GM12864 (cell line): ENCODE measurements at regions not wholly inside any gene's neighbourhood (a gene's known extent, or its start where the extent isn't known, plus 50 kb on each side); places are given as distances from the start of the nearest gene placed in this dataset.

Source experiments
- DNase-seq: peaks from one replicate; pipeline ENCODE4 v3.0.0-alpha.2; 2011; ENCODE audit warnings: low read depth
- H3K4me3 ChIP-seq: 2 replicates; pipeline ENCODE4 v1.5.1; 2011; ENCODE audit warnings: mild to moderate bottlenecking, low read depth, low read length, control low read depth
- TF ChIP-seq, protein P1 (sequence below): IDR thresholded peaks from 2 replicates; pipeline ENCODE4 v1.5.1; 2011; ENCODE audit warnings: low read depth, mild to moderate bottlenecking, moderate library complexity, low read length, control low read depth, inconsistent platforms; ENCODE audit errors: missing control alignments

DNA sequence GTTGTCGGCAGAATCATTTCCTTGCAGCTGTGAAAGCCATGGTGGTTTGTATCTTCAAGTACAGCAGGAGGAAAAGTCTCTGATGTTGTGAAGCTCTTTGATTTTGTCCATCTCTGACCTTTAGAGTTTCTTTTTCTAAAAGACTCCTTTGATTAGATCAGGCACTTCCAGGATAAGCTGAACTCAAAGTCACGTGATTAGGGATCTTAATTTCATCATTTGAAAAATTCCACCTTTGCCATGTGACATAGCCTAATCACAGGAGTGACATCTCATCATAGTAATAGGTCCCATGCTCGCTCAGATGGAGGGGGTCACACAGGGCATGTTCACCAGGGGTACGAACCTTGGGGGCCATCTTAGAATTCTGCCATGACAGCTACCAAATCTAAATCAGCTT, 441.5 kb upstream of the CDH4 start:
- no peak for DNase-seq
- TF ChIP-seq, protein P1, sequence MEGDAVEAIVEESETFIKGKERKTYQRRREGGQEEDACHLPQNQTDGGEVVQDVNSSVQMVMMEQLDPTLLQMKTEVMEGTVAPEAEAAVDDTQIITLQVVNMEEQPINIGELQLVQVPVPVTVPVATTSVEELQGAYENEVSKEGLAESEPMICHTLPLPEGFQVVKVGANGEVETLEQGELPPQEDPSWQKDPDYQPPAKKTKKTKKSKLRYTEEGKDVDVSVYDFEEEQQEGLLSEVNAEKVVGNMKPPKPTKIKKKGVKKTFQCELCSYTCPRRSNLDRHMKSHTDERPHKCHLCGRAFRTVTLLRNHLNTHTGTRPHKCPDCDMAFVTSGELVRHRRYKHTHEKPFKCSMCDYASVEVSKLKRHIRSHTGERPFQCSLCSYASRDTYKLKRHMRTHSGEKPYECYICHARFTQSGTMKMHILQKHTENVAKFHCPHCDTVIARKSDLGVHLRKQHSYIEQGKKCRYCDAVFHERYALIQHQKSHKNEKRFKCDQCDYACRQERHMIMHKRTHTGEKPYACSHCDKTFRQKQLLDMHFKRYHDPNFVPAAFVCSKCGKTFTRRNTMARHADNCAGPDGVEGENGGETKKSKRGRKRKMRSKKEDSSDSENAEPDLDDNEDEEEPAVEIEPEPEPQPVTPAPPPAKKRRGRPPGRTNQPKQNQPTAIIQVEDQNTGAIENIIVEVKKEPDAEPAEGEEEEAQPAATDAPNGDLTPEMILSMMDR, result no peak

DNA sequence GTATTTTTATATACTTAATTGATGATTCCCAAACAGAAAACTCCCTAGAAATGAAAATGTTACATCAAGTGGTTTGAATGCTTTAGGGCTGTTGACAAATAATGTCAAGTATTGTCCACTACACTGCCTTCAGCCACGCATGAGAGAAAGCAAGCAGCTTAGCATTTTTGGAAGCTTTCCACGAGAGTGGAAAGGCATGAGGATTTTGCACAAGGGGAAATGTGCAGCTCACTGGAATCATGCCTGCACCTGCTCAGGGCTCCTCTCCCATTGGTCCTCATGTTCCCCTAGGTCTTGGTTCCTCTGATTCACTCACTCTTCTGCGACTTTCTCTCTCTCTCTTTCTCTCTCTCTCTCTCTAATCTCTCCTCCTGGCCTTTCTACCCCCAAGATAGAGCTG, 439.5 kb upstream of the CDH4 start:
- no peak for DNase-seq
- H3K4me3 ChIP-seq, result no peak overlapping the region
- TF ChIP-seq, protein P1, result no peak

More for the DNA sequence above, 441.5 kb upstream of the CDH4 start:
- no peak overlapping the region for H3K4me3 ChIP-seq

DNA sequence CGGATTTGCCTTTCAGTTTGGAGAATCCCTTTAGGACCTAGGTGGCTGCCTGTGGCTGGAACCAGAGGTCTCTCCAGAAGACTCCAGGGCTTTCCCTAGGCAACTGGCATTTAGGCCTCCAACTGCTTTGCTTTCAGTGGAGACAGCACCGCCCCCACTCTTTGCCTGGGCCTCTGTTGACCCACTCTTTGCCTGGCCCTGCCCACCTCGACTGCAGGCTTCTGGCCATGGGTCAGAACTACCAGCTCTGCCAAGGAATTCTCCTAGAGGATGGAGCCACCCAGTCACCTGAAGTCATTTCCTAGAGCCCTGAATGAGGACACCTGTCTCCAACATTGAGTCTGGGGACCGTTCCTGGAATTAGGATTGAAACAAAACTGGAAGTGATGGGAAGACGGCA, 439.0 kb upstream of the CDH4 start:
- DNase-seq, result no peak
- H3K4me3 ChIP-seq, result no peak overlapping the region
- TF ChIP-seq, protein P1, result no peak

DNA sequence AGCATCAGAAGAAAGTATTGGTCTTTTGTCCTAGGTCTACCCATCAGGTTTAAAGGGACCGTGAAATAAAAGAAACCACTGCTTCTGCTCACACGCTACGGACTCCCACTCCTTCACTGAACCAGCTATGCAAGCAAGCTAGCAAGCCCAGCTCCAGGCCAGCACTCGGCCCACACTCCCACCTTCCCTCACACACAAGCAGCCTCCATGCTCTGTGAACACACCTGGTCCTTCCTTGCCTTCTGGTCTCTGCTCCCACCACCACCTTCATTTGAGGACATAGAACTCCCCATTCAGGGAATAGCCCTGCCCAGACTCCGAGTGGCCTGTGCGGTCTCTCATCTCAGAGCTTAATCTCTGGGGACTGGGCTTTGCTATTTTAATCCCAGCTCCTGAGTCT, 436.4 kb upstream of the CDH4 start:
- no peak for DNase-seq
- no peak overlapping the region for H3K4me3 ChIP-seq
- TF ChIP-seq, protein P1, result no peak

DNA sequence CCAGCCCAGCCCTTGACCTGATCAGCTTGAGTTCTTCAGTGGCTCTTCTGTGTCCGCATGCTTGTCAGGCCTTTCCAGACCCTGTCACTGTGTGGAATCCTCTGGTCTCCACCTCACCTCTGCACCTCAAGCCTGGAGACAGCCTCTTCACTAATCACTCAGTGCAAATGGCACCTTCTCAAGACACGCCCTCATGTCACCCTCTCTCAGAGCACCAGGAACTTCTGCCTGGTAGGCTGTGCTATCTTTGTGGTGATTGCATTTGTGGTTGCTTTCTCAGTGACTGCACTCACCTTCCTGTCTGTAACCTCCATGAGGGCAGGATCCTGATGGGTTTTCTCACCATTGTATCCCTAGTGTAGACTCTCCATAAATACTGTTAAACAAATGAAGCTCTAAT, 435.2 kb upstream of the CDH4 start:
- DNase-seq, result no peak
- H3K4me3 ChIP-seq, result no peak overlapping the region
- TF ChIP-seq, protein P1, result no peak

DNA sequence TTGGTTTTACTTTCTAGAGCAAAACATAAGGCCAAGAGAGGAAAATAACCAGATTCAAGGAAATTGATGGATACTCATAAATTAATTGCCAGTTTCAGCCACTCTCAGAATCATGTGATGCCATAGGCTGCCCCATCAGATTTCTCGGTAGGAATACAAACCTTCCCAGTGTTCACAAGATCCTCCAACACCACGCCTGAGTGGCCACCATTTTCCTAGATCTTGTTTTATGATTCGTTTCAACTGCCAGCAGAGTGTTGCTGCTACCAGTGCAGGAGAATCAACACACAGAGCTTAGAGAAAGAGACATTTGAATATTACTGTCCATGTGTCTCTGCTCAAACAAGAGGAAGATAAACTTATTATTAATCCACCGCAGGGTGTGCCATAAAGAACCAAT, 434.2 kb upstream of the CDH4 start:
- no peak for DNase-seq
- TF ChIP-seq, protein P1, result no peak
- H3K4me3 ChIP-seq, result no peak overlapping the region

DNA sequence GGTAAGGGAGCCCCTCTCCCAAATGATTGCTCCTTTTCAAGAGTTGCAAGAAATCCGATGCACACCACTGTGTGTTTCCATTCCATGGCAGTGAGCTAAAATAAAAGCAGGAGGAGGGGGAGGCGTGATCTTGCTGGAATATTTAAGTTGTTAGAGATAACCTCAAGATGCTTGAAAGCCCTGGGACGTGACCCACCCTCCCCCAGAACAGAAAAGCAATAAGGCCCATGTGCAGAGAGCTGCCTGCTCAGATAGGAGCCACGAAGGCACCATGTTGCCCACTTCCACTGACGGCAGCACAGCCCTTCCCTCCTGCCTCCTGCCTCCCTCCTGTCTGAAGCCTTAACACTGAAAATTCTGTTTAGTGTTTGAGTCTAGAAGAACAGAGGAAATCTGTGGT, 432.6 kb upstream of the CDH4 start:
- no peak overlapping the region for H3K4me3 ChIP-seq
- TF ChIP-seq, protein P1, result no peak
- no peak for DNase-seq
